GM12892 (cell line): ENCODE measurements at regions not wholly inside any gene's neighbourhood (a gene's known extent, or its start where the extent isn't known, plus 50 kb on each side); places are given as distances from the start of the nearest gene placed in this dataset.
"Not testable (repeated sequence)": the region's sequence is repeated elsewhere in the genome, so short reads cannot be mapped to it uniquely, and the experiment has no call there.

Experiments used
- POLR2A ChIP-seq: IDR thresholded peaks from 2 replicates; pipeline ENCODE4 v1.6.1; 2011; ENCODE audit warnings: low read depth, low read length, control low read depth
- POLR2AphosphoS5 ChIP-seq: IDR thresholded peaks from 2 replicates; pipeline ENCODE4 v1.6.1; 2011; ENCODE audit warnings: low read depth, low read length, control low read depth
- TAF1 ChIP-seq: IDR thresholded peaks from 2 replicates; pipeline ENCODE4 v1.6.1; 2011; ENCODE audit warnings: low read depth, mild to moderate bottlenecking, control low read depth, low read length, borderline replicate concordance

DNA sequence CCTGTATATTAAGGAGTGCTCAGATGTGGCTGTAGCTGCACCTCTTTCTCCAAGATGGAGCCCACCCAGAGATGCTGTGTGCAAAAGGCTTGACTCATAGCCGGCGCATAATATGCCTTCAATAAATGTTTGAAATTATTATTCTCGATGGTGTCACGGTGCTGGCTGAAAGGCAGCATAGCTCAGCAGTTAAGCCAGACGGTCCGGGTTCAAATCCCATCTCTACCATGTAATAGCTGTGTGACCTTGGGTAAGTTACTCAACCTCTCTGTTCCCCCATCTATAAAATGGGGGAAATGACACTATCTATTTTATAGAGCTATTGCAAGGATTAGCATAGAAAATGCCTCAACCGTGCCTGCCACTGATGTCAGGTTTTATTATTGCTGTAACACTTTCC lies 164.2 kb downstream of the GOSR1 start:
- not testable (repeated sequence) for TF ChIP-seq POLR2A, TAF1, POLR2AphosphoS5
